ACC112 (cell line): ENCODE measurements at regions not wholly inside any gene's neighbourhood (a gene's known extent, or its start where the extent isn't known, plus 50 kb on each side); places are given as distances from the start of the nearest gene placed in this dataset.
A peak's percentile ranks its signal among the peaks of the same experiment; 100 is the strongest.

Experiments
- H2AFZ ChIP-seq: fragments of 200-600 bp; sonication (generic); one replicate; pipeline ENCODE4 v1.6.0; 2017; ENCODE audit warnings: antibody characterized with exemption, low read length; ENCODE audit not compliant: unreplicated experiment
- H3K27ac ChIP-seq: fragments of 200-600 bp; sonication (generic); 2 replicates; pipeline ENCODE4 v1.5.1; 2014; ENCODE audit warnings: low read depth, mild to moderate bottlenecking, antibody characterized with exemption, low read length, moderate library complexity
- H3K27me3 ChIP-seq: fragments of 200-600 bp; sonication (generic); 2 replicates; pipeline ENCODE4 v1.6.1; 2014; ENCODE audit warnings: mild to moderate bottlenecking, antibody characterized with exemption, low read length, moderate library complexity, mixed read lengths; ENCODE audit not compliant: insufficient read depth
- H3K36me3 ChIP-seq: fragments of 200-600 bp; sonication (generic); 2 replicates; pipeline ENCODE4 v1.6.1; 2016; ENCODE audit warnings: mild to moderate bottlenecking, antibody characterized with exemption, low read length, moderate library complexity, mixed read lengths; ENCODE audit not compliant: insufficient read depth
- H3K4me1 ChIP-seq: fragments of 200-600 bp; sonication (generic); one replicate; pipeline ENCODE4 v1.6.1; 2016; ENCODE audit warnings: low read length, mixed read lengths; ENCODE audit not compliant: insufficient read depth, unreplicated experiment, control insufficient read depth
- H3K4me3 ChIP-seq: fragments of 200-600 bp; sonication (generic); 2 replicates; pipeline ENCODE4 v1.5.1; 2014; ENCODE audit warnings: mild to moderate bottlenecking, low read depth, low read length
- H3K79me2 ChIP-seq: fragments of 200-600 bp; sonication (generic); one replicate; pipeline ENCODE4 v1.6.0; 2016; ENCODE audit warnings: low read length; ENCODE audit not compliant: control insufficient read depth, unreplicated experiment, insufficient read depth

GRCh38 chr12:65764325-65764724 is 60.0 kb upstream of the HMGA2 start:
- Histone ChIP-seq H3K27me3 (no peaks in the 10 kb centered on the region), H3K27ac (no peak overlapping the region), H3K79me2 (no peaks in the 10 kb centered on the region), H2AFZ (no peak overlapping the region), H3K4me3 (no peak overlapping the region), H3K36me3 (no peaks in the 10 kb centered on the region), H3K4me1 (peaks cover 17% of the 10 kb centered on the region)

- Histone ChIP-seq H3K79me2 (no peaks in the 10 kb centered on the region), H3K4me3 (no peak overlapping the region), H3K27me3 (no peaks in the 10 kb centered on the region), H3K4me1 (peaks cover 17% of the 10 kb centered on the region), H3K27ac (peak overlapping the region; percentile 64), H3K36me3 (no peaks in the 10 kb centered on the region), H2AFZ (no peak overlapping the region)
Observed at GRCh38 chr12:65765436-65765813, 58.9 kb upstream of the HMGA2 start.

- Histone ChIP-seq H3K4me1 (peaks cover 12% of the 10 kb centered on the region), H3K79me2 (no peaks in the 10 kb centered on the region), H3K36me3 (0 out of 2 replicates have a peak, but pooled peaks cover 2% of the 10 kb centered on the region), H3K27ac (no peak overlapping the region), H3K27me3 (no peaks in the 10 kb centered on the region), H2AFZ (no peak overlapping the region), H3K4me3 (no peak overlapping the region)
Observed at GRCh38 chr12:65769880-65770279, 54.4 kb upstream of the HMGA2 start.
